ENCODE measurements at regions not wholly inside any gene's neighbourhood (a gene's known extent, or its start where the extent isn't known, plus 50 kb on each side); places are given as distances from the start of the nearest gene placed in this dataset.
"Not testable (repeated sequence)": the region's sequence is repeated elsewhere in the genome, so short reads cannot be mapped to it uniquely, and the experiment has no call there.

GRCh38 chr2:203585516-203585915 is 50.4 kb upstream of the RAPH1 start:
- no peak for DNase-seq (ENCODE audit: low read depth)

- no peak for DNase-seq (ENCODE audit: low read depth)
Measured at GRCh38 chr2:203586206-203586605, 51.1 kb upstream of the RAPH1 start.

- DNase-seq (ENCODE audit: low read depth) = no peak
Measured at GRCh38 chr2:203586696-203587095, 51.6 kb upstream of the RAPH1 start.

GRCh38 chr2:203590496-203590895 is 55.4 kb upstream of the RAPH1 start:
- no peak for DNase-seq (ENCODE audit: low read depth)

GRCh38 chr2:203591642-203592041 is 56.5 kb upstream of the RAPH1 start:
- peak; percentile 63 for DNase-seq (ENCODE audit: low read depth)

GRCh38 chr2:203592470-203592869 is 57.4 kb upstream of the RAPH1 start:
- DNase-seq (ENCODE audit: low read depth) = no peak

GRCh38 chr2:203594541-203594940 is 59.4 kb upstream of the RAPH1 start:
- no peak for DNase-seq (ENCODE audit: low read depth)

- DNase-seq (ENCODE audit: low read depth) = no peak
Measured at GRCh38 chr2:203596183-203596582, 61.1 kb upstream of the RAPH1 start.

- DNase-seq (ENCODE audit: low read depth) = no peak
Measured at GRCh38 chr2:203599509-203599908, 64.4 kb upstream of the RAPH1 start.

GRCh38 chr2:203600286-203600685 is 65.2 kb upstream of the RAPH1 start:
- no peak for DNase-seq (ENCODE audit: low read depth)

- no peak for DNase-seq (ENCODE audit: low read depth)
Measured at GRCh38 chr2:203603456-203604389, 68.6 kb upstream of the RAPH1 start.

GRCh38 chr2:203605302-203605701 is 70.2 kb upstream of the RAPH1 start:
- no peak for DNase-seq (ENCODE audit: low read depth)

- no peak for DNase-seq (ENCODE audit: low read depth)
Measured at GRCh38 chr2:203606051-203606450, 71.0 kb upstream of the RAPH1 start.

GRCh38 chr2:203610558-203610957 is 75.5 kb upstream of the RAPH1 start:
- DNase-seq (ENCODE audit: low read depth) = no peak

- DNase-seq (ENCODE audit: low read depth) = no peak
Measured at GRCh38 chr2:203612246-203612645, 77.1 kb upstream of the RAPH1 start.

GRCh38 chr2:203619267-203619878 is 84.3 kb upstream of the RAPH1 start:
- DNase-seq (ENCODE audit: low read depth) = no peak

GRCh38 chr2:203621981-203622515 is 84.4 kb upstream of the CD28 start:
- no peak for DNase-seq (ENCODE audit: low read depth)

- peak; percentile 94 for DNase-seq (ENCODE audit: low read depth)
Measured at GRCh38 chr2:203623096-203623495, 83.3 kb upstream of the CD28 start.

- no peak for DNase-seq (ENCODE audit: low read depth)
Measured at GRCh38 chr2:203623661-203624060, 82.8 kb upstream of the CD28 start.

GRCh38 chr2:203625701-203626100 is 80.7 kb upstream of the CD28 start:
- DNase-seq (ENCODE audit: low read depth) = no peak

- not testable (repeated sequence) for DNase-seq (ENCODE audit: low read depth)
Measured at GRCh38 chr2:203626247-203626646, 80.2 kb upstream of the CD28 start.

- peak; percentile 47 for DNase-seq (ENCODE audit: low read depth)
Measured at GRCh38 chr2:203626952-203627681, 79.3 kb upstream of the CD28 start.

GRCh38 chr2:203629699-203630098 is 76.7 kb upstream of the CD28 start:
- DNase-seq (ENCODE audit: low read depth) = no peak

All from stromal cell of bone marrow (primary cell).